ENCODE measurements at regions not wholly inside any gene's neighbourhood (a gene's known extent, or its start where the extent isn't known, plus 50 kb on each side); places are given as distances from the start of the nearest gene placed in this dataset.

DNA sequence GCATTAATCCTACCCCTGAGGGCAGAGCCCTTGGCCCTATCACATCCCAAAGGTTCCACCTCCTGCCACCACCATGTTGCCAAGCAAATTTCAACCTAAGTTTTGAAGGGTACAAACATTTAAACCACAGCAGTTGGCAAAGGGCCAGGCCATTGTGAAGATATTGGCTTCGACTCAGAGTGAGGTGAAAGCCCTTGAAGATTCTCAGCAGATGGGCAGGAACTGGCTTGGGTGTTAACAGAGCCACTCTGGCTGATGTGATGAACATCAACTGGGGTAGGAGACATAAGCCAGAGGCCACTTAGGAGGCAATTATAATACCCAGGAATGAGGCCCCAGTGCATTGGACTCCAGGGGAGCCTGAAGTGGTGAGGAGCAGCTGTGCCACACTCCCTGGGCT lies 207.7 kb upstream of the KAZN start:
- no peaks in the 10 kb centered on the region for H3K9me3 ChIP-seq
- 0% methylated on average over 1 of the region's 1 CpG for WGBS (ENCODE audit: missing lambda C conversion rate)
- FAIRE-seq (no peak), ATAC-seq (no peak), DNase-seq (ENCODE audit: low read depth in 1 of 2, low spot score in 1 of 2) (no peak)
- no peak overlapping the region for H3K4me3 ChIP-seq
- no peak overlapping the region for H3K27ac ChIP-seq
- H3K4me2 ChIP-seq = no peak overlapping the region
- no peaks in the 10 kb centered on the region for H3K4me1 ChIP-seq
- TF ChIP-seq HEYL (CRISPR knock-in tag; IDR thresholded peaks at IDR 0.05) (no peak), RFX5 (IDR thresholded peaks at IDR 0.05) (no peak), CBX2 (IDR thresholded peaks at IDR 0.05; ENCODE audit: borderline replicate concordance, low read depth) (no peak), NFE2L2 (conservative IDR thresholded peaks at IDR 0.05; ENCODE audit: low read length) (no peak), POLR2A (IDR thresholded peaks at IDR 0.05; ENCODE audit: low read length) (no peak), CBX8 (IDR thresholded peaks at IDR 0.05) (no peak), GATA3 (IDR thresholded peaks at IDR 0.05; ENCODE audit: borderline replicate concordance) (no peak), POLR2AphosphoS2 (conservative IDR thresholded peaks at IDR 0.05; ENCODE audit: low read length) (no peak), MAFK (IDR thresholded peaks at IDR 0.05; ENCODE audit: partially characterized antibody) (no peak), CHD2 (IDR thresholded peaks at IDR 0.05; ENCODE audit: low read length, partially characterized antibody) (no peak), FOXS1 (CRISPR knock-in tag; IDR thresholded peaks at IDR 0.05) (no peak)
- TF ChIP-seq, protein P1, sequence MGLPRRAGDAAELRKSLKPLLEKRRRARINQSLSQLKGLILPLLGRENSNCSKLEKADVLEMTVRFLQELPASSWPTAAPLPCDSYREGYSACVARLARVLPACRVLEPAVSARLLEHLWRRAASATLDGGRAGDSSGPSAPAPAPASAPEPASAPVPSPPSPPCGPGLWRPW (IDR thresholded peaks at IDR 0.05) = no peak
- TF ChIP-seq, protein P2, sequence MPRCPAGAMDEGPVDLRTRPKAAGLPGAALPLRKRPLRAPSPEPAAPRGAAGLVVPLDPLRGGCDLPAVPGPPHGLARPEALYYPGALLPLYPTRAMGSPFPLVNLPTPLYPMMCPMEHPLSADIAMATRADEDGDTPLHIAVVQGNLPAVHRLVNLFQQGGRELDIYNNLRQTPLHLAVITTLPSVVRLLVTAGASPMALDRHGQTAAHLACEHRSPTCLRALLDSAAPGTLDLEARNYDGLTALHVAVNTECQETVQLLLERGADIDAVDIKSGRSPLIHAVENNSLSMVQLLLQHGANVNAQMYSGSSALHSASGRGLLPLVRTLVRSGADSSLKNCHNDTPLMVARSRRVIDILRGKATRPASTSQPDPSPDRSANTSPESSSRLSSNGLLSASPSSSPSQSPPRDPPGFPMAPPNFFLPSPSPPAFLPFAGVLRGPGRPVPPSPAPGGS (IDR thresholded peaks at IDR 0.05) = no peak
- TF ChIP-seq, protein P3, sequence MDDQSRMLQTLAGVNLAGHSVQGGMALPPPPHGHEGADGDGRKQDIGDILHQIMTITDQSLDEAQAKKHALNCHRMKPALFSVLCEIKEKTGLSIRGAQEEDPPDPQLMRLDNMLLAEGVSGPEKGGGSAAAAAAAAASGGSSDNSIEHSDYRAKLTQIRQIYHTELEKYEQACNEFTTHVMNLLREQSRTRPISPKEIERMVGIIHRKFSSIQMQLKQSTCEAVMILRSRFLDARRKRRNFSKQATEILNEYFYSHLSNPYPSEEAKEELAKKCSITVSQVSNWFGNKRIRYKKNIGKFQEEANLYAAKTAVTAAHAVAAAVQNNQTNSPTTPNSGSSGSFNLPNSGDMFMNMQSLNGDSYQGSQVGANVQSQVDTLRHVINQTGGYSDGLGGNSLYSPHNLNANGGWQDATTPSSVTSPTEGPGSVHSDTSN (IDR thresholded peaks at IDR 0.05) = no peak
- TF ChIP-seq, protein P4, sequence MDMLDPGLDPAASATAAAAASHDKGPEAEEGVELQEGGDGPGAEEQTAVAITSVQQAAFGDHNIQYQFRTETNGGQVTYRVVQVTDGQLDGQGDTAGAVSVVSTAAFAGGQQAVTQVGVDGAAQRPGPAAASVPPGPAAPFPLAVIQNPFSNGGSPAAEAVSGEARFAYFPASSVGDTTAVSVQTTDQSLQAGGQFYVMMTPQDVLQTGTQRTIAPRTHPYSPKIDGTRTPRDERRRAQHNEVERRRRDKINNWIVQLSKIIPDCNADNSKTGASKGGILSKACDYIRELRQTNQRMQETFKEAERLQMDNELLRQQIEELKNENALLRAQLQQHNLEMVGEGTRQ (IDR thresholded peaks at IDR 0.05) = no peak
- POLR2A ChIA-PET = no interaction called here
- CTCF ChIA-PET = no interaction called here

DNA sequence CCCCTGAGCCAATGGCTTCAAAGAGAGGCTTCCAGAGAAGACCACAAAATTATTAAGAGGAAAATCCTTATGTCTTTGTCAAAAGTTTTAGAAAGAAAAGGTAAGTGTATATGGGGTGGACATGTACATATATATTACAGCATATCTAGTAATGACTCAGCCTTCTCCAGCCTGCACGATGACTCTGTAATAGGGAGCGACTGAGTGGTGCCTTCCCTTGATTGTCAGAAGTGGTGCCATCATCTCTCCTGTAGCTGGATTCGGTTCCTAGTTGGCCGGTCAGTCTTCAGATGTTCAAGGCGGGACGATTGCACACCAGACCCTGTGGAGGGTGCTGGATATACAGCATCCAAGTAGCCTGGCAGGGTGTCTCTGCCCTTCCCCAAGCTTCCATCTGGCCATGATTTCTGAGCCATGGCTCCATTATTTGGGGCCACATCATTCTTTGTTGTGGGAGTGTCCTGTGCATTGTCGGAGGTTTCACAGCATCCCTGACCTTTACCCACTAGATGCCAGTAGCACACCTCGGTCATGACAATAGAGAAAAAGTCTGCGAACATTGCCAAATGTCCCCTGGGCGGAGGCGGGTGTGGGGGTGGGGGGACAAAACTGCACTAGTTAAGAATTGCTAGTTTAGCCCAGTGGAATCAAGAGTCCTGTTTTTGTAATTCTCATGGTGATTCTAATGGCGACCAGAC lies 206.2 kb upstream of the KAZN start:
- Histone ChIP-seq H3K4me2 (no peak overlapping the region), H3K4me1 (no peaks in the 10 kb centered on the region), H3K9me3 (no peaks in the 10 kb centered on the region), H3K4me3 (no peak overlapping the region), H3K27ac (no peak overlapping the region)
- TF ChIP-seq, protein P5, sequence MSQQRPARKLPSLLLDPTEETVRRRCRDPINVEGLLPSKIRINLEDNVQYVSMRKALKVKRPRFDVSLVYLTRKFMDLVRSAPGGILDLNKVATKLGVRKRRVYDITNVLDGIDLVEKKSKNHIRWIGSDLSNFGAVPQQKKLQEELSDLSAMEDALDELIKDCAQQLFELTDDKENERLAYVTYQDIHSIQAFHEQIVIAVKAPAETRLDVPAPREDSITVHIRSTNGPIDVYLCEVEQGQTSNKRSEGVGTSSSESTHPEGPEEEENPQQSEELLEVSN (IDR thresholded peaks at IDR 0.05; ENCODE audit: borderline replicate concordance, low read depth) = no peak
- TF ChIP-seq MAFK (IDR thresholded peaks at IDR 0.05; ENCODE audit: partially characterized antibody) (no peak), FOSB (CRISPR knock-in tag; IDR thresholded peaks at IDR 0.05) (no peak), PHF8 (IDR thresholded peaks at IDR 0.05; ENCODE audit: borderline replicate concordance, low read depth) (no peak), POLR2A (IDR thresholded peaks at IDR 0.05; ENCODE audit: low read length) (no peak), POLR2AphosphoS2 (conservative IDR thresholded peaks at IDR 0.05; ENCODE audit: low read length) (no peak), JUNB (IDR thresholded peaks at IDR 0.05) (no peak), RAD21 (conservative IDR thresholded peaks at IDR 0.05 in 1 of 2, IDR thresholded peaks at IDR 0.05 in 1 of 2) (no peak)
- TF ChIP-seq, protein P6, sequence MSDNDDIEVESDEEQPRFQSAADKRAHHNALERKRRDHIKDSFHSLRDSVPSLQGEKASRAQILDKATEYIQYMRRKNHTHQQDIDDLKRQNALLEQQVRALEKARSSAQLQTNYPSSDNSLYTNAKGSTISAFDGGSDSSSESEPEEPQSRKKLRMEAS (IDR thresholded peaks at IDR 0.05) = no peak
- CTCF ChIA-PET = no interaction called here
- WGBS (ENCODE audit: missing lambda C conversion rate) = 23% methylated on average over 12 of the region's 12 CpGs
- no peak for DNase-seq (ENCODE audit: low read depth in 1 of 2, low spot score in 1 of 2)
- POLR2A ChIA-PET = no interaction called here
- FAIRE-seq = no peak
- ATAC-seq = no peak
